ENCODE measurements at regions not wholly inside any gene's neighbourhood (a gene's known extent, or its start where the extent isn't known, plus 50 kb on each side); places are given as distances from the start of the nearest gene placed in this dataset.

DNA sequence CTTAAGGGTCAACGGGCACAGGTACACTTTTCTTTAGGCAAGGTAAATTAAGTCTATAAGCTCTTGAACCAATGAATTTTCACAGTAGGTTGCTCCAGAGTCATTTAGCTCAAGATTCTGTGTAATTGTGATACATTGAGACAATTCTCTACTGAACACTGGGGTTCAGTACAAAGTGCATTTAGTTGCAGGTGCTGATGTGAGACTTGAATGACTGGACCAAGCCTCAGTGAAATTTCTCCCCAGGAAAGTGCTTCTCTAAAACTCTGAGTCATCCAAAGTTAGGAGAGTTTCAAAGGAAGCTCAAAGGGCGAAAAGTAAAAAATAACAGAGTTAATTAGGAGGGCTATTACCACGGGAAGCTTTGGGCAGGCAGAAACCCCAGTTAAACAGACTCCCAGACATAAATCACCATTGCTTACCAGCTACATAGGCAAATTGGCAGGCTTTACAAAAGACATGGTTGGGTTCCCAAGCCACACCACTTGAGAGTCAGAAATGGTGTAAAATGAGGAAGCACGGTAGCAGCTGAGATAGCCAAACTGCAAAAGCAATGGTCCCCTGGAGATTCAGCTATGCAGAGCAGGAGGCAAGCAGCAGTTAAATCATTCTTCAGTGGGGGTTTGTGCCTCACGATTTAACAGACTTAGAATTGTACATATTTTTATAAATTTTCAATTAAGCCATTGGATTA, 202.6 kb downstream of the PCDH19 start:
- no peak for DNase-seq (ENCODE audit: low read depth, low spot score)
- Histone ChIP-seq H3K79me2 (ENCODE audit: control insufficient read depth, insufficient read depth, low read length) (no peaks in the 10 kb centered on the region), H4K20me1 (ENCODE audit: control insufficient read depth, insufficient read depth) (no peaks in the 10 kb centered on the region), H3K27me3 (replicated peaks in 1 of 2; ENCODE audit: control insufficient read depth in 2 of 2, insufficient read depth in 2 of 2, low read length in 1 of 2) (no peaks in the 10 kb centered on the region), H3K36me3 (ENCODE audit: control insufficient read depth in 2 of 2, insufficient read depth in 2 of 2, low read length in 1 of 2) (no peaks in the 10 kb centered on the region), H3K4me2 (ENCODE audit: control insufficient read depth, insufficient read depth) (no peak overlapping the region), H3K4me1 (ENCODE audit: control insufficient read depth, insufficient read depth, low read length) (no peaks in the 10 kb centered on the region), H3K9ac (ENCODE audit: control insufficient read depth, insufficient read depth, low read length) (no peak overlapping the region), H3K9me3 (replicated peaks; ENCODE audit: control insufficient read depth, insufficient read depth, low read length) (no peaks in the 10 kb centered on the region), H2AFZ (ENCODE audit: control insufficient read depth, low read depth, low read length) (no peak overlapping the region), H3K4me3 (no peak overlapping the region), H3K27ac (ENCODE audit: control insufficient read depth, insufficient read depth) (no peak overlapping the region)
- TF ChIP-seq BACH1 (IDR thresholded peaks at IDR 0.05; ENCODE audit: borderline replicate concordance) (no peak), SPI1 (IDR thresholded peaks at IDR 0.05; ENCODE audit: borderline replicate concordance, insufficient read depth, low read depth, low read length) (peak; percentile 32; the same call in 1 of the 2 replicates)
- ATAC-seq, result peak; percentile 71
- no peak for FAIRE-seq
- WGBS (ENCODE audit: insufficient coverage, insufficient replicate concordance, low lambda C conversion rate, missing lambda C conversion rate), result 4% methylated on average over 5 of the region's 5 CpGs
- RAD21 ChIA-PET (ENCODE audit: unreplicated experiment), result no interaction called here
- CTCF ChIA-PET, result interaction anchor here (1.5 kb wide), 1 partner anchor 11 kb away, joined by 3 read pairs; no protein-coding TSS in a partner anchor
- in situ Hi-C loops (cut with MboI), result no loop called here
- POLR2A ChIA-PET, result no interaction called here
- BruUV-seq (replicated peaks), result no TSS peak
- intact Hi-C loops (cut with micrococcal nuclease; ENCODE audit: unreplicated experiment), result no loop called here
- SMC1A ChIA-PET (ENCODE audit: uncharacterized antibody, unreplicated experiment), result interaction anchor here (0.8 to 1.2 kb wide), 2 partner anchors 57 to 122 kb away, joined by 3 to 4 read pairs; no protein-coding TSS in a partner anchor

DNA sequence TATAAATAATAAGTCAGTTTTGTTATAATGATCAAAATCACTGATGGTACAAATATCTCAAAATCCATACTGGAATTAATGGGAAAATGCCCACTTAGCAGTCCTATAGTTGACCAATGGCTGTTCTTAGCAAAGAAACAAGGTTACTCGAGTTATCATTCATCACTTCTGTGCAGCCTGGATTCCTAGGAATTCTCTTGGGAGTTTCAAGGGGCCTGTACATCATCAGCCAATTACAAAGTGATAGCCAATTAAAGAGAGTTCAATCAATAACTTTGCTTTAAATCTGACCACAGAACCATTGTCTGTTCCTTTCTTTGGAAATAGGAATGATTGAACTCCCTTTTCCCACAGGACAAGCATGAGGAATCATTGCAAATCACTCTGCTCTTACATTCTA, 205.5 kb downstream of the PCDH19 start:
- in situ Hi-C loops (cut with MboI) (no loop called here), intact Hi-C loops (cut with micrococcal nuclease; ENCODE audit: unreplicated experiment) (no loop called here)
- H3K27me3 ChIP-seq (replicated peaks in 1 of 2; ENCODE audit: control insufficient read depth in 2 of 2, insufficient read depth in 2 of 2, low read length in 1 of 2), result no peaks in the 10 kb centered on the region
- ChIA-PET POLR2A (no interaction called here), CTCF (no interaction called here), SMC1A (ENCODE audit: uncharacterized antibody, unreplicated experiment) (no interaction called here), RAD21 (ENCODE audit: unreplicated experiment) (no interaction called here)
- no peak overlapping the region for H2AFZ ChIP-seq (ENCODE audit: control insufficient read depth, low read depth, low read length)
- no peak for DNase-seq (ENCODE audit: low read depth, low spot score)
- H4K20me1 ChIP-seq (ENCODE audit: control insufficient read depth, insufficient read depth), result no peaks in the 10 kb centered on the region
- H3K9me3 ChIP-seq (replicated peaks; ENCODE audit: control insufficient read depth, insufficient read depth, low read length), result no peaks in the 10 kb centered on the region
- no peaks in the 10 kb centered on the region for H3K4me1 ChIP-seq (ENCODE audit: control insufficient read depth, insufficient read depth, low read length)
- H3K4me2 ChIP-seq (ENCODE audit: control insufficient read depth, insufficient read depth), result no peak overlapping the region
- no peaks in the 10 kb centered on the region for H3K36me3 ChIP-seq (ENCODE audit: control insufficient read depth in 2 of 2, insufficient read depth in 2 of 2, low read length in 1 of 2)
- H3K27ac ChIP-seq (ENCODE audit: control insufficient read depth, insufficient read depth), result no peak overlapping the region
- no peak for FAIRE-seq
- H3K4me3 ChIP-seq, result no peak overlapping the region
- ATAC-seq, result no peak
- 33% methylated on average over 1 of the region's 1 CpG for WGBS (ENCODE audit: insufficient coverage, insufficient replicate concordance, low lambda C conversion rate, missing lambda C conversion rate)
- no TSS peak for BruUV-seq (replicated peaks)
- no peaks in the 10 kb centered on the region for H3K79me2 ChIP-seq (ENCODE audit: control insufficient read depth, insufficient read depth, low read length)
- no peak overlapping the region for H3K9ac ChIP-seq (ENCODE audit: control insufficient read depth, insufficient read depth, low read length)
- TF ChIP-seq, protein P1, sequence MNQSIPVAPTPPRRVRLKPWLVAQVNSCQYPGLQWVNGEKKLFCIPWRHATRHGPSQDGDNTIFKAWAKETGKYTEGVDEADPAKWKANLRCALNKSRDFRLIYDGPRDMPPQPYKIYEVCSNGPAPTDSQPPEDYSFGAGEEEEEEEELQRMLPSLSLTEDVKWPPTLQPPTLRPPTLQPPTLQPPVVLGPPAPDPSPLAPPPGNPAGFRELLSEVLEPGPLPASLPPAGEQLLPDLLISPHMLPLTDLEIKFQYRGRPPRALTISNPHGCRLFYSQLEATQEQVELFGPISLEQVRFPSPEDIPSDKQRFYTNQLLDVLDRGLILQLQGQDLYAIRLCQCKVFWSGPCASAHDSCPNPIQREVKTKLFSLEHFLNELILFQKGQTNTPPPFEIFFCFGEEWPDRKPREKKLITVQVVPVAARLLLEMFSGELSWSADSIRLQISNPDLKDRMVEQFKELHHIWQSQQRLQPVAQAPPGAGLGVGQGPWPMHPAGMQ (IDR thresholded peaks at IDR 0.05; ENCODE audit: borderline replicate concordance), result no peak
- TF ChIP-seq SRF (IDR thresholded peaks at IDR 0.05; ENCODE audit: low read depth in 2 of 2, low read length in 2 of 2), result no peak
- TF ChIP-seq HDAC2 (IDR thresholded peaks at IDR 0.05), result no peak
- TF ChIP-seq PAX8 (IDR thresholded peaks at IDR 0.05), result no peak
- TF ChIP-seq ZNF217 (IDR thresholded peaks at IDR 0.05), result no peak
- TF ChIP-seq IKZF1 (conservative IDR thresholded peaks at IDR 0.05), result no peak
- no peak for TF ChIP-seq SMC3 (IDR thresholded peaks at IDR 0.05; ENCODE audit: borderline replicate concordance, low read length)
- no peak for TF ChIP-seq BACH1 (IDR thresholded peaks at IDR 0.05; ENCODE audit: borderline replicate concordance)
- no peak for TF ChIP-seq RAD21 (IDR thresholded peaks at IDR 0.05; ENCODE audit: insufficient read depth, low read depth, low read length)
- TF ChIP-seq, protein P2, sequence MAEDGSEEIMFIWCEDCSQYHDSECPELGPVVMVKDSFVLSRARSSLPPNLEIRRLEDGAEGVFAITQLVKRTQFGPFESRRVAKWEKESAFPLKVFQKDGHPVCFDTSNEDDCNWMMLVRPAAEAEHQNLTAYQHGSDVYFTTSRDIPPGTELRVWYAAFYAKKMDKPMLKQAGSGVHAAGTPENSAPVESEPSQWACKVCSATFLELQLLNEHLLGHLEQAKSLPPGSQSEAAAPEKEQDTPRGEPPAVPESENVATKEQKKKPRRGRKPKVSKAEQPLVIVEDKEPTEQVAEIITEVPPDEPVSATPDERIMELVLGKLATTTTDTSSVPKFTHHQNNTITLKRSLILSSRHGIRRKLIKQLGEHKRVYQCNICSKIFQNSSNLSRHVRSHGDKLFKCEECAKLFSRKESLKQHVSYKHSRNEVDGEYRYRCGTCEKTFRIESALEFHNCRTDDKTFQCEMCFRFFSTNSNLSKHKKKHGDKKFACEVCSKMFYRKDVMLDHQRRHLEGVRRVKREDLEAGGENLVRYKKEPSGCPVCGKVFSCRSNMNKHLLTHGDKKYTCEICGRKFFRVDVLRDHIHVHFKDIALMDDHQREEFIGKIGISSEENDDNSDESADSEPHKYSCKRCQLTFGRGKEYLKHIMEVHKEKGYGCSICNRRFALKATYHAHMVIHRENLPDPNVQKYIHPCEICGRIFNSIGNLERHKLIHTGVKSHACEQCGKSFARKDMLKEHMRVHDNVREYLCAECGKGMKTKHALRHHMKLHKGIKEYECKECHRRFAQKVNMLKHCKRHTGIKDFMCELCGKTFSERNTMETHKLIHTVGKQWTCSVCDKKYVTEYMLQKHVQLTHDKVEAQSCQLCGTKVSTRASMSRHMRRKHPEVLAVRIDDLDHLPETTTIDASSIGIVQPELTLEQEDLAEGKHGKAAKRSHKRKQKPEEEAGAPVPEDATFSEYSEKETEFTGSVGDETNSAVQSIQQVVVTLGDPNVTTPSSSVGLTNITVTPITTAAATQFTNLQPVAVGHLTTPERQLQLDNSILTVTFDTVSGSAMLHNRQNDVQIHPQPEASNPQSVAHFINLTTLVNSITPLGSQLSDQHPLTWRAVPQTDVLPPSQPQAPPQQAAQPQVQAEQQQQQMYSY (CRISPR knock-in tag; IDR thresholded peaks at IDR 0.05), result no peak
